H1 (cell line): ENCODE measurements at regions not wholly inside any gene's neighbourhood (a gene's known extent, or its start where the extent isn't known, plus 50 kb on each side); places are given as distances from the start of the nearest gene placed in this dataset.

Experiments
- CTCF ChIA-PET: fragments of 300-600 bp; sonication (Branson Sonifier 250); formaldehyde crosslinking; loops from one replicate; lab custom pipeline; 2021; ENCODE audit not compliant: partially characterized antibody; lab: Charles Lee
- POLR2A ChIA-PET: fragments of 300-600 bp; sonication (Branson Sonifier 250); formaldehyde crosslinking; loops from one replicate; lab custom pipeline; 2021; ENCODE audit warnings: inconsistent platforms; ENCODE audit not compliant: partially characterized antibody; lab: Charles Lee
- DNase-seq, 2 experiments: peaks; one replicate each; pipeline versions ENCODE4 v3.0.0 to v3.0.0-alpha.2; 2010 to 2022; ENCODE audit warnings: low spot score in 2 of 2, low read depth in 1 of 2, mixed read lengths in 1 of 2
- FAIRE-seq: peaks from 2 replicates; lab custom pipeline; 2011; peaks lifted over from hg19 to GRCh38; lab: Jason Lieb, UNC
- H2AFZ ChIP-seq: 2 replicates; pipeline ENCODE4 v1.8.1; 2012; ENCODE audit warnings: low read length, inconsistent platforms
- H2AK5ac ChIP-seq: 2 replicates; pipeline ENCODE4 v1.6.1; 2013; ENCODE audit warnings: low read depth, low read length
- H2BK120ac ChIP-seq: replicated peaks from 2 replicates; pipeline ENCODE3; 2013; ENCODE audit warnings: low read depth, low read length, inconsistent platforms
- H2BK12ac ChIP-seq: 2 replicates; pipeline ENCODE4 v1.6.1; 2013; ENCODE audit warnings: low read depth, low read length
- H2BK15ac ChIP-seq: 2 replicates; pipeline ENCODE4 v1.6.1; 2013; ENCODE audit warnings: low read length
- H2BK20ac ChIP-seq: 2 replicates; pipeline ENCODE4 v1.6.1; 2013; ENCODE audit warnings: low read length
- H2BK5ac ChIP-seq: 2 replicates; pipeline ENCODE4 v1.6.1; 2013; ENCODE audit warnings: low read depth, low read length
- H3K14ac ChIP-seq: 2 replicates; pipeline ENCODE4 v1.6.1; 2013; ENCODE audit warnings: inconsistent platforms; ENCODE audit not compliant: insufficient read length
- H3K18ac ChIP-seq: 2 replicates; pipeline ENCODE4 v1.6.1; 2013; ENCODE audit warnings: low read length; ENCODE audit errors: extremely low read depth
- H3K23ac ChIP-seq: 2 replicates; pipeline ENCODE4 v1.6.1; 2013; ENCODE audit warnings: inconsistent platforms; ENCODE audit not compliant: insufficient read length
- H3K23me2 ChIP-seq: 2 replicates; pipeline ENCODE4 v1.6.1; 2013; ENCODE audit warnings: low read depth, low read length
- H3K27ac ChIP-seq: 2 replicates; pipeline ENCODE4 v1.6.1; 2011; ENCODE audit warnings: low read depth, low read length, inconsistent platforms
- H3K27me3 ChIP-seq, 4 experiments: replicated peaks in 1 of 4; 1 replicate in 1 of 4; 2 replicates in 3 of 4; pipeline versions ENCODE4 v1.6.1 to v1.8.1; 2011 to 2013; ENCODE audit warnings: low read length in 3 of 4, mild to moderate bottlenecking in 3 of 4, inconsistent platforms in 2 of 4, mixed read lengths in 2 of 4, moderate library complexity in 1 of 4; ENCODE audit not compliant: control insufficient read depth in 3 of 4, insufficient read depth in 3 of 4; ENCODE audit errors: extremely low read depth in 1 of 4
- H3K36me3 ChIP-seq, 4 experiments: 2 replicates each; pipeline versions ENCODE4 v1.6.1 to v1.8.1; 2011 to 2013; ENCODE audit warnings: mild to moderate bottlenecking in 4 of 4, low read length in 3 of 4, moderate library complexity in 2 of 4, control low read depth in 1 of 4, inconsistent platforms in 1 of 4; ENCODE audit not compliant: insufficient read depth in 4 of 4, control insufficient read depth in 2 of 4
- H3K4ac ChIP-seq: replicated peaks from 2 replicates; pipeline ENCODE3; 2013; ENCODE audit warnings: low read length, low read depth, mixed read lengths, inconsistent platforms; ENCODE audit not compliant: insufficient read length
- H3K4me1 ChIP-seq, 4 experiments: replicated peaks in 1 of 4; 1 replicate in 1 of 4; 2 replicates in 3 of 4; pipeline versions ENCODE4 v1.6.1 to v1.8.1; 2011 to 2013; ENCODE audit warnings: low read length in 3 of 4, inconsistent platforms in 2 of 4, mixed read lengths in 1 of 4; ENCODE audit not compliant: insufficient read depth in 4 of 4, control insufficient read depth in 3 of 4
- H3K4me2 ChIP-seq, 2 experiments: 2 replicates each; pipeline versions ENCODE4 v1.6.1 to v1.8.1; 2011 to 2013; ENCODE audit warnings: low read depth in 2 of 2, low read length in 2 of 2, control low read depth in 1 of 2, inconsistent platforms in 1 of 2, mild to moderate bottlenecking in 1 of 2; ENCODE audit not compliant: insufficient read depth in 1 of 2
- H3K4me3 ChIP-seq, 4 experiments: fragments of 200-600, 300-600 bp in 1 of 4; sonication (generic), shearing (Covaris generic), sonication (Bioruptor Twin) in 1 of 4; 2 replicates each; pipeline versions ENCODE4 v1.5.1 to v1.8.1; 2011 to 2016; ENCODE audit warnings: low read length in 4 of 4, low read depth in 3 of 4, control low read depth in 2 of 4, inconsistent platforms in 2 of 4, mild to moderate bottlenecking in 2 of 4, mixed read lengths in 1 of 4, moderate library complexity in 1 of 4; ENCODE audit not compliant: insufficient read depth in 2 of 4; ENCODE audit errors: extremely low read depth in 1 of 4
- H3K56ac ChIP-seq: replicated peaks from 2 replicates; pipeline ENCODE3; 2013; ENCODE audit warnings: low read depth, mild to moderate bottlenecking, mixed read lengths, low read length, inconsistent platforms; ENCODE audit not compliant: insufficient read length
- H3K79me1 ChIP-seq: 2 replicates; pipeline ENCODE4 v1.6.1; 2013; ENCODE audit warnings: low read depth, low read length, control low read depth
- H3K79me2 ChIP-seq, 2 experiments: 2 replicates each; pipeline versions ENCODE4 v1.6.1 to v1.8.1; 2012 to 2013; ENCODE audit warnings: low read length in 2 of 2, mild to moderate bottlenecking in 2 of 2, inconsistent platforms in 1 of 2; ENCODE audit not compliant: insufficient read depth in 2 of 2, control insufficient read depth in 1 of 2
- H3K9ac ChIP-seq, 4 experiments: replicated peaks in 1 of 4; 1 replicate in 1 of 4; 2 replicates in 3 of 4; pipeline versions ENCODE4 v1.6.1 to v1.8.1; 2011 to 2013; ENCODE audit warnings: low read depth in 3 of 4, low read length in 3 of 4, control low read depth in 2 of 4, mild to moderate bottlenecking in 2 of 4, moderate library complexity in 2 of 4, inconsistent platforms in 1 of 4; ENCODE audit errors: extremely low read depth in 1 of 4
- H3K9me3 ChIP-seq, 2 experiments: 2 replicates each; pipeline versions ENCODE4 v1.6.1 to v1.8.1; 2012 to 2013; ENCODE audit warnings: mild to moderate bottlenecking in 2 of 2, moderate library complexity in 2 of 2, control low read depth in 1 of 2, inconsistent platforms in 1 of 2, low read depth in 1 of 2, low read length in 1 of 2, mixed read lengths in 1 of 2; ENCODE audit not compliant: insufficient read depth in 2 of 2
- H4K20me1 ChIP-seq, 2 experiments: replicated peaks in 1 of 2; 2 replicates each; pipeline versions ENCODE3 to v1.8.1; 2011 to 2013; ENCODE audit warnings: inconsistent platforms in 2 of 2, low read length in 2 of 2, mild to moderate bottlenecking in 1 of 2; ENCODE audit not compliant: insufficient read depth in 2 of 2, control insufficient read depth in 1 of 2
- H4K5ac ChIP-seq: 2 replicates; pipeline ENCODE4 v1.6.1; 2013; ENCODE audit warnings: low read length, low read depth, mixed read lengths, inconsistent platforms; ENCODE audit not compliant: insufficient read length
- H4K8ac ChIP-seq: 2 replicates; pipeline ENCODE4 v1.8.0; 2013; ENCODE audit warnings: mild to moderate bottlenecking, moderate library complexity, low read length, inconsistent platforms; ENCODE audit not compliant: insufficient read depth; ENCODE audit errors: extremely low read depth
- H4K91ac ChIP-seq: replicated peaks from 2 replicates; pipeline ENCODE3; 2013; ENCODE audit warnings: low read length, mixed read lengths, inconsistent platforms; ENCODE audit not compliant: insufficient read length
- BCL11A ChIP-seq, 2 experiments: IDR thresholded peaks; one replicate each; pipeline ENCODE4 v1.6.1; 2011; ENCODE audit warnings: low read depth in 2 of 2, low read length in 2 of 2, mild to moderate bottlenecking in 2 of 2
- CREB1 ChIP-seq: IDR thresholded peaks from 2 replicates; pipeline ENCODE4 v1.6.1; 2012; ENCODE audit warnings: inconsistent platforms
- EP300 ChIP-seq, 2 experiments: IDR thresholded peaks; 1 replicate in 1 of 2; 2 replicates in 1 of 2; pipeline ENCODE4 v1.6.1; 2011 to 2012; ENCODE audit warnings: low read depth in 2 of 2, low read length in 2 of 2, mild to moderate bottlenecking in 2 of 2, borderline replicate concordance in 1 of 2, inconsistent platforms in 1 of 2, moderate library complexity in 1 of 2
- WGBS, 2 experiments: shearing (Covaris generic) in 1 of 2; methylation state at CpG; one replicate each; pipeline versions ENCODE4 v1.1.6 to v1.1.7; 2013 to 2015; ENCODE audit warnings: low lambda C conversion rate in 2 of 2, mixed read lengths in 2 of 2, inconsistent platforms in 1 of 2, low coverage in 1 of 2, missing lambda C conversion rate in 1 of 2; ENCODE audit not compliant: insufficient replicate concordance in 2 of 2, insufficient coverage in 1 of 2, insufficient read length in 1 of 2; ENCODE audit errors: extremely low coverage in 1 of 2, missing lambda C conversion rate in 1 of 2; 5-methylcytosine and 5-hydroxymethylcytosine counted together
- TF ChIP-seq, protein P1 (sequence below): IDR thresholded peaks from 2 replicates; pipeline ENCODE4 v1.6.1; 2011; ENCODE audit warnings: low read length, improper control_type of control experiment

DNA sequence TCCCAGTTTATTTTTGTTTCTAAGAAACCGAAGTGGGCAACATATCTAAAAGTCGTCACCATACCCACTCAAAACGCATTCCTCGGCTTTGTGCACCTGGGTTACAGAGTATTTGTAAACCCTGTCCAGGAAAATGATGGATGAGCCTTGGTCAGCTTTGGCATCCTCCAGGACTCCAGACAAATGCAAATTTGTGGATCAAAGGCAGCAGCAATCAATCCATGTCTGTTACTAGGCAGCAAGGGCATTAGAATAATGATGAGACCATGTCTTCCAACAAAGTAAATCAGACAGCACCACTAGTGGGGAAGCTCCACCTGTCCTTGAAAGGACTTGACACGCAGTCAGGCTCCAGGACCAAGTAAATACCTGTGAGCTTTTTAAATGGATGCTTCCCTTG is 672.6 kb upstream of the GYPC start:
- H2BK5ac ChIP-seq, result no peak overlapping the region
- no peak overlapping the region for H2BK20ac ChIP-seq
- H3K4me1 ChIP-seq, result no peaks in the 10 kb centered on the region
- 93% methylated on average over 5 of the region's 5 CpGs; no CpG with 5 or more reads in 1 of the 2 experiments for WGBS, 2 experiments
- H4K20me1 ChIP-seq, result no peaks in the 10 kb centered on the region
- H3K27me3 ChIP-seq, result no peaks in the 10 kb centered on the region
- no peaks in the 10 kb centered on the region for H3K23me2 ChIP-seq
- no peak overlapping the region for H3K18ac ChIP-seq
- no peak overlapping the region for H3K4ac ChIP-seq
- FAIRE-seq, result no peak
- no peak overlapping the region for H3K14ac ChIP-seq
- no peak overlapping the region for H2BK120ac ChIP-seq
- H3K79me1 ChIP-seq, result no peaks in the 10 kb centered on the region
- H4K5ac ChIP-seq, result no peak overlapping the region
- ChIA-PET CTCF (no interaction called here), POLR2A (no interaction called here)
- H4K8ac ChIP-seq, result no peak overlapping the region
- no peak overlapping the region for H2BK15ac ChIP-seq
- H3K36me3 ChIP-seq, result no peaks in the 10 kb centered on the region
- H3K27ac ChIP-seq, result no peak overlapping the region
- H4K91ac ChIP-seq, result no peak overlapping the region
- no peak overlapping the region for H2AFZ ChIP-seq
- DNase-seq, result no peak
- H2AK5ac ChIP-seq, result no peak overlapping the region
- no peak overlapping the region for H3K23ac ChIP-seq
- H3K4me3 ChIP-seq, result no peak overlapping the region
- no peak overlapping the region for H2BK12ac ChIP-seq
- H3K79me2 ChIP-seq, result no peaks in the 10 kb centered on the region
- H3K4me2 ChIP-seq, result no peak overlapping the region
- H3K56ac ChIP-seq, result no peak overlapping the region
- no peak overlapping the region for H3K9ac ChIP-seq
- no peaks in the 10 kb centered on the region for H3K9me3 ChIP-seq
- TF ChIP-seq CREB1 (no peak), EP300 (IDR thresholded peaks at IDR 0.05; ENCODE audit: borderline replicate concordance in 1 of 2, low read depth in 2 of 2, low read length in 2 of 2) (no peak), BCL11A (IDR thresholded peaks at IDR 0.05; ENCODE audit: low read depth in 2 of 2, low read length in 2 of 2) (no peak)
- TF ChIP-seq, protein P1, sequence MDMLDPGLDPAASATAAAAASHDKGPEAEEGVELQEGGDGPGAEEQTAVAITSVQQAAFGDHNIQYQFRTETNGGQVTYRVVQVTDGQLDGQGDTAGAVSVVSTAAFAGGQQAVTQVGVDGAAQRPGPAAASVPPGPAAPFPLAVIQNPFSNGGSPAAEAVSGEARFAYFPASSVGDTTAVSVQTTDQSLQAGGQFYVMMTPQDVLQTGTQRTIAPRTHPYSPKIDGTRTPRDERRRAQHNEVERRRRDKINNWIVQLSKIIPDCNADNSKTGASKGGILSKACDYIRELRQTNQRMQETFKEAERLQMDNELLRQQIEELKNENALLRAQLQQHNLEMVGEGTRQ, result no peak
